ENCODE measurements at regions not wholly inside any gene's neighbourhood (a gene's known extent, or its start where the extent isn't known, plus 50 kb on each side); places are given as distances from the start of the nearest gene placed in this dataset.
"Not testable (repeated sequence)": the region's sequence is repeated elsewhere in the genome, so short reads cannot be mapped to it uniquely, and the experiment has no call there.

GRCh38 chrX:142549923-142550322, 344.8 kb upstream of the MAGEC2 start:
- in situ Hi-C loops (cut with HindIII; ENCODE audit: low pct_unique_long_range_greater_than_20kb, low sequenced_read_pairs), result no loop called here
- DNase-seq (ENCODE audit: low read depth, low spot score), result no peak

GRCh38 chrX:142505839-142506238, 300.7 kb upstream of the MAGEC2 start:
- DNase-seq (ENCODE audit: low read depth, low spot score), result no peak

GRCh38 chrX:142503967-142504643, 299.0 kb upstream of the MAGEC2 start:
- in situ Hi-C loops (cut with HindIII; ENCODE audit: low pct_unique_long_range_greater_than_20kb, low sequenced_read_pairs), result no loop called here
- DNase-seq (ENCODE audit: low read depth, low spot score), result no peak

More at GRCh38 chrX:142505839-142506238, 300.7 kb upstream of the MAGEC2 start:
- in situ Hi-C loops (cut with HindIII; ENCODE audit: low pct_unique_long_range_greater_than_20kb, low sequenced_read_pairs), result no loop called here

GRCh38 chrX:142502441-142502840, 297.4 kb upstream of the MAGEC2 start:
- no peak for DNase-seq (ENCODE audit: low read depth, low spot score)
- in situ Hi-C loops (cut with HindIII; ENCODE audit: low pct_unique_long_range_greater_than_20kb, low sequenced_read_pairs), result no loop called here

- DNase-seq (ENCODE audit: low read depth, low spot score), result no peak
- in situ Hi-C loops (cut with HindIII; ENCODE audit: low pct_unique_long_range_greater_than_20kb, low sequenced_read_pairs), result no loop called here
These were observed 294.9 kb upstream of the MAGEC2 start for GRCh38 chrX:142499992-142500391.

- DNase-seq (ENCODE audit: low read depth, low spot score), result no peak
- in situ Hi-C loops (cut with HindIII; ENCODE audit: low pct_unique_long_range_greater_than_20kb, low sequenced_read_pairs), result no loop called here
These were observed 278.9 kb upstream of the MAGEC2 start for GRCh38 chrX:142483965-142484364.

- DNase-seq (ENCODE audit: low read depth, low spot score), result no peak
- in situ Hi-C loops (cut with HindIII; ENCODE audit: low pct_unique_long_range_greater_than_20kb, low sequenced_read_pairs), result no loop called here
These were observed 241.3 kb upstream of the MAGEC2 start for GRCh38 chrX:142446349-142446748.

- in situ Hi-C loops (cut with HindIII; ENCODE audit: low pct_unique_long_range_greater_than_20kb, low sequenced_read_pairs), result no loop called here
- no peak for DNase-seq (ENCODE audit: low read depth, low spot score)
These were observed 223.8 kb upstream of the MAGEC2 start for GRCh38 chrX:142428916-142429315.

GRCh38 chrX:142390998-142391397, 185.9 kb upstream of the MAGEC2 start:
- in situ Hi-C loops (cut with HindIII; ENCODE audit: low pct_unique_long_range_greater_than_20kb, low sequenced_read_pairs); DNase-seq (ENCODE audit: low read depth, low spot score): not testable (repeated sequence)

GRCh38 chrX:142363501-142363900, 158.4 kb upstream of the MAGEC2 start:
- in situ Hi-C loops (cut with HindIII; ENCODE audit: low pct_unique_long_range_greater_than_20kb, low sequenced_read_pairs), result no loop called here
- no peak for DNase-seq (ENCODE audit: low read depth, low spot score)

- in situ Hi-C loops (cut with HindIII; ENCODE audit: low pct_unique_long_range_greater_than_20kb, low sequenced_read_pairs), result no loop called here
- no peak for DNase-seq (ENCODE audit: low read depth, low spot score)
These were observed 154.2 kb upstream of the MAGEC2 start for GRCh38 chrX:142359331-142359730.

- no peak for DNase-seq (ENCODE audit: low read depth, low spot score)
- in situ Hi-C loops (cut with HindIII; ENCODE audit: low pct_unique_long_range_greater_than_20kb, low sequenced_read_pairs), result no loop called here
These were observed 122.1 kb upstream of the MAGEC2 start for GRCh38 chrX:142327182-142327581.

GRCh38 chrX:142312591-142312990, 107.5 kb upstream of the MAGEC2 start:
- DNase-seq (ENCODE audit: low read depth, low spot score), result no peak
- in situ Hi-C loops (cut with HindIII; ENCODE audit: low pct_unique_long_range_greater_than_20kb, low sequenced_read_pairs), result no loop called here

GRCh38 chrX:142299406-142299805, 94.3 kb upstream of the MAGEC2 start:
- DNase-seq (ENCODE audit: low read depth, low spot score), result no peak
- in situ Hi-C loops (cut with HindIII; ENCODE audit: low pct_unique_long_range_greater_than_20kb, low sequenced_read_pairs), result no loop called here

GRCh38 chrX:142296421-142296820, 91.3 kb upstream of the MAGEC2 start:
- DNase-seq (ENCODE audit: low read depth, low spot score), result no peak
- in situ Hi-C loops (cut with HindIII; ENCODE audit: low pct_unique_long_range_greater_than_20kb, low sequenced_read_pairs), result no loop called here

- in situ Hi-C loops (cut with HindIII; ENCODE audit: low pct_unique_long_range_greater_than_20kb, low sequenced_read_pairs), result no loop called here
These were observed 90.1 kb upstream of the MAGEC2 start for GRCh38 chrX:142295190-142295589.

GRCh38 chrX:142270166-142270565, 65.1 kb upstream of the MAGEC2 start:
- DNase-seq (ENCODE audit: low read depth, low spot score); in situ Hi-C loops (cut with HindIII; ENCODE audit: low pct_unique_long_range_greater_than_20kb, low sequenced_read_pairs): not testable (repeated sequence)

More at GRCh38 chrX:142295190-142295589, 90.1 kb upstream of the MAGEC2 start:
- no peak for DNase-seq (ENCODE audit: low read depth, low spot score)

- in situ Hi-C loops (cut with HindIII; ENCODE audit: low pct_unique_long_range_greater_than_20kb, low sequenced_read_pairs), result no loop called here
- DNase-seq (ENCODE audit: low read depth, low spot score), result no peak
These were observed 61.3 kb upstream of the MAGEC2 start for GRCh38 chrX:142266417-142266816.

GRCh38 chrX:142265549-142265948, 60.5 kb upstream of the MAGEC2 start:
- DNase-seq (ENCODE audit: low read depth, low spot score); in situ Hi-C loops (cut with HindIII; ENCODE audit: low pct_unique_long_range_greater_than_20kb, low sequenced_read_pairs): not testable (repeated sequence)

GRCh38 chrX:142256935-142257334, 51.8 kb upstream of the MAGEC2 start:
- no peak for DNase-seq (ENCODE audit: low read depth, low spot score)
- in situ Hi-C loops (cut with HindIII; ENCODE audit: low pct_unique_long_range_greater_than_20kb, low sequenced_read_pairs), result no loop called here

Data from SK-MEL-5 (cell line).